GM19035 (cell line): ENCODE measurements at regions not wholly inside any gene's neighbourhood (a gene's known extent, or its start where the extent isn't known, plus 50 kb on each side); places are given as distances from the start of the nearest gene placed in this dataset.

Experiments used
- ATAC-seq: cut with Tn5 transposase; IDR thresholded peaks from one replicate; pipeline ENCODE4 v1.9.1; 2021; ENCODE audit not compliant: unreplicated experiment

DNA sequence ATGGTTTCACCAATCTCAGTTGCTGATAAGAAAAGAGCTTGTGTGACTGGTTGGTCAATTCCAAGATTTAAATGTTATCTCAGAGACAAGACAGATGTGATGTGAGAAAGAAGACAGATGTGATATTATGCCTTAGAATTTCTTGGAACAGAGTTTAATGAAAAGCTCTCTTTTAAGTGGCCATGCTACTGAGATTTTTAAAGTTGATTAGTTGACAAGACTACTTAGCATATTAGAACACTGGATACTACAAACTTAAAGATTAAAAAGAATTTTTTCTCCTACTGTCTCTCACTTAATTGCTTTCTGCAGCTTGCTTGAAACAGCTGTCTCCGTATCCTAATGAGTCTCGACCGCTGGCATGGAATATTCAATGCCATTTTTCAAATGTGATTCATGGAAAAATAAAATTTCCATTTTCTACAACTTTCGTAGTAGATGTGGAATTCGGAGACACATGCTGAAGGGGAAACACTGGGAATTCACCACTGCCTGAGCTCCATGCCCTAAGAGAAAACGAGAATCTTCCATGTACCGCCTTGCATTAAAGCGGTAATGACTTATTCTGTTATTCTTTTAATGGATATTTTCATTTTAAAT, 634.2 kb upstream of the SETBP1 start:
- no peak for ATAC-seq

DNA sequence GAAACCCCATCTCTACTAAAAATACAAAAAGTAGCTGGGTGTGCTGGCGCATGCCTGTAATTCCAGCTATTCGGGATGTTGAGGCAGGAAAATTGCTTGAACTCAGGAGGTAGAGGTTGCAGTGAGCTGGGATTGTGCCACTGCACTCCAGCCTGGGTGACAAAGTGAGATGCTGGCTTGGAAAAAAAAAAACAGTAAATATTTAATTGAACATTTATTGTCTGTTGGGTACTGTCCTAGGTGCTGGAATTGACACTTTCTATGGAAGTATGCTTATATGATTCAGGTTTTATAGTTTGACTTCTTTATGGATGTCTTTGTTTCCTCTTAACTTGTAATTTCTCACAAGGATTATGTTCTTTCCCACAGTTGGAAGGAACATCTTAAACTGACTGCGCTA, 633.1 kb upstream of the SETBP1 start:
- ATAC-seq: no peak

DNA sequence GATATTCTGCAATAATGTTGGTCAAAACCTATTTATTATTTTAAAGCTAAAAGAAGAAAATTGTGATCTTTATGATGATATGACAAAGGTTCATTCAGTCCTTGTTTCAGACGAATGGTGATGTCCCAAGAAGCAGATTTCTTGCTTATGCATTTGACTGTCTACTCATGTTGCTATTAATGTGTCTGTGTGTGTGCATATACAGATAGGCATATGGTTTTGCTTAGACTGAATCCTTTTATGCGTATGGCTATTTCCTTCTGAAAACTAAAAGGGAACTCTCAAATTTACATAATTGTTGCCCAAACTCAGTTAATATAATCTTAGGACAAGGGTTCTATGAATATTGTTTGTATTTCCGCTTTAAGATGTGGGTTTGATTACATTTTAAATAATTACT, 632.3 kb upstream of the SETBP1 start:
- ATAC-seq: no peak

DNA sequence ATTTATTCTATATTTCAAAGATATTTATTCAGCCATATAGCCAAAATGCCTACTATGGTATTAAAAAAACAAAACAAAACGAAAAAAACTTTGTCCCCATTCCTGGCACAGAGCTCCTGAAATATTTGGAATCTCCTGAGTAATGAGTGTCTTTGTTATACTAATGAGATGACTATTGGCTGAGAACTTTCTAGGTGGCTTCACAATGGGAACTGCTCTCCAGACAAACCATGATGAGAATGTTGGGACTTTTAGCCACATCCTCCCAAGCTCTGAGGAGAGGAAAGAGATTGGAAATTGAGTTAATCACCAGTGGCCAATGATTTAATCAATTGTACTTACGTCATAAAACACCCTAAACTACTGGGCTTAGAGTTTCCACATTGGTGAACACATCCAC, 631.8 kb upstream of the SETBP1 start:
- ATAC-seq: no peak

DNA sequence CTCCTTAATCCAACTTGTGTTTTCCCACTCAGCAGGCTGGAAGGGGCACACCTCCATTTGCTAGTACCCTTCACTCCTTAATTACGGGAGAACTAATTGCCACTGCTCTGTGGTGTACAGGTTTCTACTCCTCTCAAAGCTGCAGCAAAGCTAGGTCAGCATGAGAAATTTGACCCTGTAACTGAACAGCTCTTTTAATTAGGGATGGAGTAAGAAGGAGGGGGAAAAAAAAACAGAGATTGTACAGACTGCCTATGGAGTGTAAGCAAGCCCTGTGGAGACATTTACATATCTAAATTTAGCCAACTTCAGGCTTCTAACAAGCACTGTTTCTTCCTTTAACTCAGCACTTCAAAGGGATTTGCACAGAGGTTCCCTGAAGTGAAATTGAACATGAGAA, 629.7 kb upstream of the SETBP1 start:
- no peak for ATAC-seq

DNA sequence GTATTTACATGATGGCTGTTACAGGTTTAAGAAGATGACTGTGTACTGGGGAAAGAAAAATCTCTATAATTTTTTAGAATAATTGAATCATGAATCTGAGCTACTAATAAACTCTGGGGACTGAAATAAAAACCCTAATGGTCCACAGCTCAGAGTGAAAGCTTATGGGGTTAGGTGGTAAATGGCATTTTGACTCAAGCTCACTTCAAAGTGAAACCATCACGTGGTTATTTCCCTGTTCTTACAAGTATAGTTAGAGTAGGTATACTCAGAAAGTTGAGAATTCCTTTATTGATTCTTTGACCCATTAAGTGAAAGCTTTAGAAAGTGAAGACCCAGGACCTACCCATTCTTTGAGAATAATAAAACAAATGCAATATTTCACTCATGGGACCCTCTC, 626.2 kb upstream of the SETBP1 start:
- ATAC-seq: no peak

DNA sequence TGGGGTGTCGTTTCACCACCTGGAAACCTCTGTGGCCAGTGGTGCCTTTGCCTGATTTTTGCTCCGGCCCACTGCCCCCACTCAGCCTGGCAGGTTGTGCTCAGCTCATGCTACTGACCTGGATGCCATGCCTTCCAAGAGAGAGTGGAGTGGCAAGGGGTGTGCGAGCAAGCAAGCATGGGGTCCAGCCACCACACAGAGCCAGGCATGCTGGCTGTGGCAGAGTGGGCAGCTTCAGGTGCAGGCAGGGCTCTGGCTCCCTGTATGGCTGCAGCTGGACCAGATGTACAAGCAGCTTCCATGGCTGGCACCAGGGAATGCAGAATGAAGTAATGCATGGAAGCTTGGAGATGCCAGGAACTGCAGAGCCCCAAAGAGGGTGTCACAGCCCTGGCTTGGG, 620.5 kb upstream of the SETBP1 start:
- no peak for ATAC-seq

DNA sequence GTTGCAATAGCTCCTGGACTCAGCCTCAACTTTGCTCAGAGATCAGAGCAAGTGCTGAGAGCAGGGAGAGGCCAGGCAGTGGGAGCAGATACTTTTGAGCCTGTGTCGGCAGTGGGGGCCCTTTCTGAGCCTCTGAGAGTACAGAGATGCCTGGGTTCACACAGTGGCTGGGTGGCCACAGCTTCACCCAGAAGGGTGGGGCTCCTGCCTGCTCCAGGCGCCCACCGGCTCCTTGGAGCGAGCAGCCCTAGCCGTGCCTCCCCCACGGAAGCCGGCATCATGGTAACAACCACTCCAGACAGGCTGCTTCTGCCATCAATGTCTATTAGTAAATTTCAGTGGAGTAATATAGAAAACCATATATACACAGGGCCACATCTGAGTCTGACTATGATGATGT, 619.2 kb upstream of the SETBP1 start:
- no peak for ATAC-seq

DNA sequence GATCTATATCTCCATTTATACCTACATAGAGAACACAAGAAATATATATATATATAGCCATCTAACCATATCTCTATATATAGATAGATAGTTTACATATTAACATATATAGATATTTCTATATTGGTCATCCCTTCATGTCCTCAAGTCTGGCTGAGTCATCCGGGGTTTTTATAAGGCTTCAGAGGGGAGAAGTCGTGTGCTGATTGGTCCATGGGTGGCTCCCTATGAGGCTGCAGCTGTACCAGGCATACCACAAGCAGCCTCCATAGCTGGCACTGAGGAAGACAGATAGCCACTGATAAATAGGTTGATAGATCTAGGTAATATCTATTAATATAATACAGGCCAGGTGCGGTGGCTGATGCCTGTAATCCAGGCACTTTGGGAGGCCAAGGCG, 618.3 kb upstream of the SETBP1 start:
- no peak for ATAC-seq

DNA sequence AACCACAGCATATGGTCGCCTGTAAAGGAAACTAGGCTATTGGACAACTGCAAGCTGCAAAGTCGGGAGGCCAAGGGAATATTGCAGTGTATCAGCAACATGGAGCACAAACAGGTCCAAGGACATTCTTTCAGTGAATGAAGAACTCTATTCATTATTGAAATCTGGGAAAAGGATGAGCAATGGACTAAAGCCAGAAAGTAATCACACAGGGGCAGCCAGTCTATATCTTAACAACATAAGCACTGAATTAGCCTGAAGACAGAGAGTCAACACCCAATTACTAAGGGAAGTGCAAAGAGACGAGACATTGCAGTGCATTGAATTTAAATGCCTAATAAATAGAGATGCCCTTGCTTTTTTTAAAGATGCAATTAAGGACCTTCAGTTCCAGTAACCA, 615.5 kb upstream of the SETBP1 start:
- ATAC-seq: no peak

DNA sequence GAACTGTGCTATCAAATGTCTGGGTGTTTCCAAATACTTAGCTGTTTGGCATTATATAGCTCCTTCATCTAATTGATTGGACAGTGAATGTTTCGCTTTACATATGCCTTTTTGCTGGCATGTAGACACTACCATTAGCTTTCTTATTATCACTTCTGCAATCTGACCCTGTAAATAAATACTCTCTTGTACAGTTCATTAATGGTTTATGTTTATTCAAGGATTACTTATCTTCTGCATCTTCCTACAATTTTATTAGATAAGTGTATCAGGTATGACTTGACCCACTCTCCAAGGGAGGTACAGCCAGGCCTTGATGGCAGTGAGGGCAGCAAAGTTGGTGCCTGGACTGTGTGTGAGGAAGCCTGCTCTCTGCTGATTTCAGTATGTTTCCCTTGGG, 614.1 kb upstream of the SETBP1 start:
- no peak for ATAC-seq

DNA sequence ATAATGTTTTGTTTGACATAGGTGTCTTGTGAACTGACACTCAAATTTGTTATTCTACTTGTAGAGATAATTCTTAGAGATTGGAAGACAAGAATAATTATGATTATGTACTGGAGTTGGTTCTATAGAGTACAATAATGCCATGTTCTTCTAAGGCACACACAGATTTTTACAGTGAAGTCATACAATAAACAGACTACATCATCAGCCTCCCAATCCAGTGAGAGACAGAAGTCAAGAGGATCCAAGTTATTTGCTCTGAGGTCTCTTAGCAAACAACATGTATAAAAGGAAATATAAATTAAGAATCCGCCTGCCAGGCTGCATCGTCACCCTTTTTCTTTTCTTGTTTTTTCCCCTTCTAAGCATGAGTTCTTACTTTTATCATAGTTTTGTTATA, 613.5 kb upstream of the SETBP1 start:
- ATAC-seq: no peak

DNA sequence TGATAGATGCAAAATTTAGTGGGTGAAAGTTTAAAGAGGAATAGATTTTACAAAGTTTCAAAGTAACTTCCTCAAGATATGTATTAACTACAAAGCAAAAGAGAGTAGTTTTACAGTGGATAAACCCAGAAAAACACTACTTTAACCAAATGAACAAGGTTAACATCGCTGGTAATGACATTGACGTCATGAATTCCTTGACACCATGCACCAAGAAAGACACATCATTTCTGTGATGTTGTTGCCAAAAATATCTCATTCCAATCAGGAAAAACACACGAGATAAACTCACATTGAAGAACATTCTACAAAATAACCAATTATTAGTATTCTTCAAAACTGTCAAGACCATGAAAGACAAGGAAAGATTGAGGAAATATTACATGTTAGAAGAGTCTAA, 605.6 kb upstream of the SETBP1 start:
- no peak for ATAC-seq

DNA sequence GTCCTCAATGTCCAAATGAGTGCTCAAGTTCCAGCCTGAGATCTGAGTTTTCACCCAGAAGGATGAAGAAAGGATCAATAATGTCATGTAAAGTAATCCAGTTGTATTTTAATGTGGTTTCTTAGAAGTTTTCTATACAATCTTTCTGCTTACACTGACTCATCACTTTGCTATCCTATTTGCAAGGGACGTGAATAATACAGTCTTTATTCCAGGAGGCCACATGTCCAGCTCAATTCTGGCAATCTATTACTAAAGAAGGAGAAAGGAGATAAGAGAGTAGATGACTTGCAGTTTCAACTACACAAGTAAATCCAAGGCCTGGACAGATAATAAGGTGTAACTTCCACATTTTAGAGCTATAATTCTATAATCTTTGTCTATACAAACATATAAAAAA, 601.1 kb upstream of the SETBP1 start:
- ATAC-seq: no peak

DNA sequence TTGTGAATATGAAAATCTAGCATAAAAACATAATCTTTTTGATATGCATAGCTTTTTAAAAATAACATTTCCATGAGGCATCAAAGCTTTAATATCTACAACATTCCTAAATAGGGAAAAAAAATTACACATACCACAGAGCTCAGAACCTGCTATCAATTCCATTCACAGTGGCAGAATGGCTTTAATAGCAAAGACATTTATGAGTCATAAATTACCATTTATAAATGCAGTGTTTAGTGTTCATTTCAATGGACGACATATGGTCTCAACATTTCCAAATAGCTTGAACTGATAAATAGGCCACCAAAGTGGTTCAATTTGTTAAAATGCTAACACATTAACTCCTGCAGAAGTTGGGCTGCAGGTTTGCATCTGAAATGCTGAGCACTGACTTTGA, 600.6 kb upstream of the SETBP1 start:
- no peak for ATAC-seq

DNA sequence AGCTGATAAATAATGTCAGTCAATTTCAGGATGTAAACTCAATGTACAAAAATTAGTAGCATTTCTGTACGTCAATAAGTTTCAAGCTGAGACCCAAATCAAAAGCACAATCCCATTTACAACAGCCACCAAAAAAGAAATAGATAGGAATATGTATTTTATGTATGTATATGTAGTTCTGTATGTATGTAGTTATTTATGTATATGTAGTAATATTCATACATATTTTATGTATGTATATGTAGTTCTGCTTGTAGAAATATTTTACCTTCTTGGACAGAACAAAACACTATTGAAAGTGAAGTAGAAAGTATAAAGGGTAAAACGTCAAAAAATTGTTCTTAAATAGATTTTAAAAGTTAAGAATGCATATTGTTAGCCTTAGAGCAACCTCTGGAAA, 591.0 kb upstream of the SETBP1 start:
- ATAC-seq: no peak

DNA sequence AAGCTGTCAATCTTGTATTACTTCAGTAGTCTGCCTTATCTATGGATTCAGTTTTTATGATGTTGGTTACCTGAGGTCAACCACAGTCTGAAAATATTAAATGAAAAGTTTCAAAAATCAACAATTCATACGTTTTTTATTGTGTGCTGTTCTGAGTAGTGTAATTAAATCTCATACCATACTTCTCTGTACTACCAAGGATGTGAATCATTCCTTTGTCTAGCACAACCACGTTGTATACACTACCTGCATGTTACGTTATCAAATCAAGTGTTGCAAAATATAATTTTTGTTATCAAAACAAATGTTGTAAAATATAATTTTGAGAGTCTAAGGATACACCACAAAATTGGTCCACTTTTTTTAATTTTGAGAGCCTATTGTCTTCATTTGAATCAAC, 590.2 kb upstream of the SETBP1 start:
- ATAC-seq: no peak

DNA sequence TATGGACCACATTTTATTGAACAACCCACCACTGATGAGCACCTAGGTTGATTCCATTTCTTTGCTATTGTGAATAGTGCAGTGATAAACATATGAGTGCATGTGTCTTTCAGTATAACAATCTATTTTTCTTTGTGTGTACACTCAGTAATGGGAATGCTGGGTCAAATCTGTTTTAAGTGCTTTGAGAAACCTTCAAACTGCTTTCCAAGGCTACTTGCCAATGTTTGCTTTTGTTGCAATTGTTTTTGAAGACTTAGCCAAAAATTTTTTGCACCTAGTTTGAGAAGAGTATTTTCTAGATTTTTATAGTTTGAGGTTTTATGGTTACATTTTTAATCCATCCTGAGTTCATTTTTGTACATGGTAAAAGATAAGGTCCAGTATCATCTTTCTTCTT, 587.4 kb upstream of the SETBP1 start:
- no peak for ATAC-seq

DNA sequence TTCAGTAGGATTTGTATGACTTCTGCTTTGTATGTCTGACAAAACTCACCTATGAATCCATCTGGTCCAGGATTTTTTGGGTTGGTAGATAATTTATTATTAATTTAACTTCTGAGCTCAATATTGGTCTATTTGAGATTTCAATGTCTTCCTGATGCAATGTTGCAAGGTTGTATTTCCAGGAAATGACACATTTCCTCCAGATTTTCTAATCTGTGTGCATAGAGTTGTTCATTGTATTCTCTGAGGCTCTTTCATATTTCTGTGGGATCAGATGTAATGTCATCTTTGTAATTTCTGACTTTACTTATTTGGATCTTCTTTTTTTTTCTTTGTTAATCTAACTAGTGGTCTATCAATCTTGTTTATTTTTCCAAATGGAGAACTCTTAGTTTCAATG, 584.7 kb upstream of the SETBP1 start:
- ATAC-seq: no peak

DNA sequence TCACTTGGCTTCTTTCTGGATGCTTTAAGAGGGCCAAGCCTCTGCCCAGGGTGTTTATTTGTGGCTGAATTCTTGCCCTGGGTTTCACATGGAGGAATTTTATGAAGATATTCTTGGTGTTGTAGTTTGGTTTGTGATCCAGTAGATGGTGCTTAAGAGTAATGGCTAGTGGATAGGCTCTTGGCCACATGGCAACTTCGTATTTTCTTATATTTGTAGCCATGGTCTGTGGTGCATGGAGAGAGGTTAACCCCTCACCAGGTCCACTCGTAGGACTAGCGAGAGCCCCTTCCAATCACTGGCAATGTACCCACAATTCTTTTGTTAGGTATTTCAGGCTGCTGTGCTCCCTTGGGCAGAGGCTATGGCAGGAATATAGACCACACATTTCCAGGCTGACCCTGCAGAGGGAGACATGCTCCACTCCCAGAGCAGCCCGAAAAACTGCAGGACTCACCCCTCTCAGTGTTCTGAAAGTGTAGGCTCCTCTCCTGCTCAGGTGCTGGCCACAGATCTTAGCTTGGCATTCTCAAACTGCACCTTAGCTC, 582.1 kb upstream of the SETBP1 start:
- ATAC-seq: no peak

DNA sequence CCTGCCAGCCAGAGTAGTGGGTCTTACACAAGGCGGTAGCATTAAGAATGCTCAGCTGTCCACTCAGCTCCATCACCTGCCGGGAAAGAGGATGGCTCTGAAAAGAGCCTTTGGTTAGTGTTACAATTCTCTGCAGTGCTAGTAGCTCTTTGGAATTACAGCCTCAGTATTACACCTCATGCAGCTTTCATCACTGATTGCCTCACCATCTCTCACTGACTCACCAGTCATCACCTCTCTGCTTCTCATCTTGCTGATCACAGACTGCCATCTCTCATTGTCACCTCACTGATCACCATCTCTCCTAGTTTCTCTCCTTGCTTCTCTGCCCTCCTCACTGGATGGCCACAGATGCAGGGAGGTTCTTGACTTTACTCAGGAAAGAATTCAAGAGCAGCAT, 573.5 kb upstream of the SETBP1 start:
- no peak for ATAC-seq

DNA sequence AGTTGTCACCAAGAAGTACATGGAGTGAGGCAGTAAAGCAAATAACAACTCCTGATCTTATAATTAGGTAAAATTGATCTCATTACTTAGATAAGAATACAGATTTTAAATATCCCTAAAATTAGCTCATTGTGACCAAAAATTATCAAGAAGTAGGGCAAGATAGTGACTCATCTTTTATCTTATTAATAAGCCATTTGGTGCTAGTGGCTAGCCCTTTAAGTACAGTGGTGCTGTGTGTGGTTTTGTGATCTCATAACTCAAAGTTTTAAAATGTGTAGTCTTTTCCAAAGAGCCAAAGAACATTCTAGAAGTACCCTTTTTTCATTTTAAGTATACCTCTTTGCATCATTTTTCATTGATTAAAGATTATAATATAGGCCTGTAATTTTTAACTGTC, 569.4 kb upstream of the SETBP1 start:
- ATAC-seq: no peak

DNA sequence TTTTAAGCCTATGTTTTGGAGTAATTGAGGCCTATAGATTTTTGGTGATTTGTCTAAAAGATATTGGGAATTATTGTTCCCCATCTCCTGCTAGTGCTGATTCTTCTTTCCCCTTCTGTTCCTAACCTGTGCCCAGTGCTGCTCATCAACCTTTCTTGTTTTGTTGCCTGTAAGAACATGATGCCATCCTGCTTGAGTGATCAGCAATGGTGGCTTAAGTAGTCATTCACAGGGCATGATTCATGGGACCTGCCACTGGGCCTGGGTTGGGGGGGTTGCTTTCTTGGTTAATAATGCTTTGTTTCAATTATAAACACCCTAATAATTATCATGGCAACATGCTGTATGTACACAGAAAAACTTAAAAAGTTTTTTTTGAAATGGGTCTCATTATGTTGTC, 562.9 kb upstream of the SETBP1 start:
- ATAC-seq: no peak

DNA sequence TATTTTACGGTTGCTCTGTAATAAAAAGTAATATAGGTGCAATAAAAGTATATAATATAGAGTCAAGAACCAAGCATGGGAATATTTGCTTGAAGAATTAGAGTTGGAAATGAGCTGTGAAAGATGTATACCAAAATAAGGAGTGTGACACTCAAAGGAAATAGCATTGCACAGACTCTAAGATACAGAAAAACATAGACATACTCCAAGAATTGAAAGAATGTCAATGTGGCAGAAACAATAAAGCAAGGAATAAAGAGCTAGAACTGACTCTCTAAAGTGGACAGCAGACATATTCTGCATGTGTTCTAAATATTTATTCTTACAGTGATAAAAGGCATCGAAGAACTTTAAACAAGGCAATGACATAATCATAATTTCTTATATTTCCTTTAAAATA, 561.1 kb upstream of the SETBP1 start:
- ATAC-seq: no peak
